A549 (cell line): ENCODE measurements at regions not wholly inside any gene's neighbourhood (a gene's known extent, or its start where the extent isn't known, plus 50 kb on each side); places are given as distances from the start of the nearest gene placed in this dataset.

Experiments
- NR3C1 ChIP-seq: fragments of >200 bp; sonication (Bioruptor Twin); formaldehyde crosslinking; IDR thresholded peaks from 3 replicates; pipeline ENCODE4 v1.6.1; 2017
- RAD21 ChIP-seq, 2 experiments: fragments of >200 bp in 1 of 2; sonication (Bioruptor Twin) in 1 of 2; formaldehyde crosslinking in 1 of 2; IDR thresholded peaks in 1 of 2; conservative IDR thresholded peaks in 1 of 2; 2 replicates in 1 of 2; 3 replicates in 1 of 2; pipeline ENCODE4 v1.6.1; 2012 to 2018; ENCODE audit warnings: inconsistent platforms in 1 of 2

DNA sequence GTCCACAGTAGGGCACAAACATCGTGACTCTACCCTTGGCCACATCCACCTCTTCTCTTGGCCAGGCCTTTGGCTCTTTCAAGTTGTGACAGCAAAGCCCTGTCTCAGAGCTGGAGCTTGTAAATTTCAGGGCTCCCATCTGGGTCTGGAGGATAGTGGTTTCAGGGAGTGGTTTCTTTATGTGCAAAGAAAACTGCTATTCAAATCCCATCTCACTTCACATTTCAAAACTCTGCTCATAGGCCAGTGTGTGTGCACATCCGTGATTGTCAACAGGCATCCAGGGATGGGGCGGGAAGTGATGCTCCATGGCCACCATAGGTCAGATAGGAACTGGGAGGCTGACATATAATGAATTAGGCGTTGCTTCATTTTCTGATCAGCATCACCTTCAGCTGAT lies 107.8 kb upstream of the IL12B start:
- TF ChIP-seq NR3C1 (no peak), RAD21 (conservative IDR thresholded peaks at IDR 0.05 in 1 of 2, IDR thresholded peaks at IDR 0.05 in 1 of 2) (no peak)
